ENCODE measurements at regions not wholly inside any gene's neighbourhood (a gene's known extent, or its start where the extent isn't known, plus 50 kb on each side); places are given as distances from the start of the nearest gene placed in this dataset.

GRCh38 chr10:78814407-78814806, 254.4 kb upstream of the ZMIZ1 start:
- TF ChIP-seq REST (IDR thresholded peaks at IDR 0.05; ENCODE audit: insufficient read depth in 1 of 2, low read depth in 2 of 2, low read length in 2 of 2) (no peak), TAF1 (IDR thresholded peaks at IDR 0.05; ENCODE audit: borderline replicate concordance, insufficient read depth, low read length) (no peak), FOXP2 (optimal IDR thresholded peaks at IDR 0.05; ENCODE audit: borderline replicate concordance, extremely low read depth, extremely low read length, insufficient read depth) (no peak), POLR2AphosphoS5 (IDR thresholded peaks at IDR 0.05; ENCODE audit: low read depth, low read length) (no peak), SIN3A (IDR thresholded peaks at IDR 0.05; ENCODE audit: borderline replicate concordance, insufficient read depth, low read length) (no peak)

- TF ChIP-seq FOXP2 (optimal IDR thresholded peaks at IDR 0.05; ENCODE audit: borderline replicate concordance, extremely low read depth, extremely low read length, insufficient read depth) (no peak), REST (IDR thresholded peaks at IDR 0.05; ENCODE audit: insufficient read depth in 1 of 2, low read depth in 2 of 2, low read length in 2 of 2) (no peak), TAF1 (IDR thresholded peaks at IDR 0.05; ENCODE audit: borderline replicate concordance, insufficient read depth, low read length) (no peak), SIN3A (IDR thresholded peaks at IDR 0.05; ENCODE audit: borderline replicate concordance, insufficient read depth, low read length) (no peak), POLR2AphosphoS5 (IDR thresholded peaks at IDR 0.05; ENCODE audit: low read depth, low read length) (no peak)
Measured at GRCh38 chr10:78815702-78816334, 252.9 kb upstream of the ZMIZ1 start.

- TF ChIP-seq POLR2AphosphoS5 (IDR thresholded peaks at IDR 0.05; ENCODE audit: low read depth, low read length) (no peak), SIN3A (IDR thresholded peaks at IDR 0.05; ENCODE audit: borderline replicate concordance, insufficient read depth, low read length) (no peak), REST (IDR thresholded peaks at IDR 0.05; ENCODE audit: insufficient read depth in 1 of 2, low read depth in 2 of 2, low read length in 2 of 2) (no peak)
Measured at GRCh38 chr10:78817361-78817760, 251.4 kb upstream of the ZMIZ1 start.

- TF ChIP-seq REST (IDR thresholded peaks at IDR 0.05; ENCODE audit: insufficient read depth in 1 of 2, low read depth in 2 of 2, low read length in 2 of 2) (no peak), SIN3A (IDR thresholded peaks at IDR 0.05; ENCODE audit: borderline replicate concordance, insufficient read depth, low read length) (no peak)
Measured at GRCh38 chr10:78817804-78818203, 251.0 kb upstream of the ZMIZ1 start.

GRCh38 chr10:78819361-78820006, 249.3 kb upstream of the ZMIZ1 start:
- TF ChIP-seq REST (IDR thresholded peaks at IDR 0.05; ENCODE audit: insufficient read depth in 1 of 2, low read depth in 2 of 2, low read length in 2 of 2), result no peak
- TF ChIP-seq SIN3A (IDR thresholded peaks at IDR 0.05; ENCODE audit: borderline replicate concordance, insufficient read depth, low read length), result no peak
- TF ChIP-seq TAF1 (IDR thresholded peaks at IDR 0.05; ENCODE audit: borderline replicate concordance, insufficient read depth, low read length), result no peak
- TF ChIP-seq FOXP2 (optimal IDR thresholded peaks at IDR 0.05; ENCODE audit: borderline replicate concordance, extremely low read depth, extremely low read length, insufficient read depth), result no peak
